Cardiac muscle cell (in vitro differentiated cells and primary cell): ENCODE measurements at regions not wholly inside any gene's neighbourhood (a gene's known extent, or its start where the extent isn't known, plus 50 kb on each side); places are given as distances from the start of the nearest gene placed in this dataset.

Experiments used
- DNase-seq, 2 donors: peaks; one replicate each; pipeline versions ENCODE4 v3.0.0 to v3.0.0-alpha.2; 2010 to 2017; ENCODE audit warnings: low read depth in 1 of 2, low spot score in 1 of 2
- H3K27ac ChIP-seq: fragments of 200-600 bp; sonication (generic); 2 replicates; pipeline ENCODE4 v1.5.1; 2016
- H3K27me3 ChIP-seq: fragments of 200-600 bp; sonication (generic); 2 replicates; pipeline ENCODE4 v1.6.0; 2016; ENCODE audit warnings: control low read depth
- H3K36me3 ChIP-seq: fragments of 200-600 bp; sonication (generic); 2 replicates; pipeline ENCODE4 v1.5.1; 2016; ENCODE audit warnings: control low read depth
- H3K4me1 ChIP-seq: fragments of 200-600 bp; sonication (generic); 2 replicates; pipeline ENCODE4 v1.8.1; 2017; ENCODE audit warnings: low read depth, mild to moderate bottlenecking, mixed run types
- H3K4me3 ChIP-seq: fragments of 200-600 bp; sonication (generic); 2 replicates; pipeline ENCODE4 v1.5.1; 2016; ENCODE audit warnings: mild to moderate bottlenecking
- H3K9me3 ChIP-seq: fragments of 200-600 bp; sonication (generic); 2 replicates; pipeline ENCODE4 v1.5.1; 2017; ENCODE audit warnings: low read depth, mild to moderate bottlenecking, control low read depth
- TF ChIP-seq, protein P1 (sequence below): IDR thresholded peaks from 2 replicates; pipeline ENCODE4 v1.5.1; 2012; ENCODE audit warnings: low read depth, mild to moderate bottlenecking, low read length

DNA sequence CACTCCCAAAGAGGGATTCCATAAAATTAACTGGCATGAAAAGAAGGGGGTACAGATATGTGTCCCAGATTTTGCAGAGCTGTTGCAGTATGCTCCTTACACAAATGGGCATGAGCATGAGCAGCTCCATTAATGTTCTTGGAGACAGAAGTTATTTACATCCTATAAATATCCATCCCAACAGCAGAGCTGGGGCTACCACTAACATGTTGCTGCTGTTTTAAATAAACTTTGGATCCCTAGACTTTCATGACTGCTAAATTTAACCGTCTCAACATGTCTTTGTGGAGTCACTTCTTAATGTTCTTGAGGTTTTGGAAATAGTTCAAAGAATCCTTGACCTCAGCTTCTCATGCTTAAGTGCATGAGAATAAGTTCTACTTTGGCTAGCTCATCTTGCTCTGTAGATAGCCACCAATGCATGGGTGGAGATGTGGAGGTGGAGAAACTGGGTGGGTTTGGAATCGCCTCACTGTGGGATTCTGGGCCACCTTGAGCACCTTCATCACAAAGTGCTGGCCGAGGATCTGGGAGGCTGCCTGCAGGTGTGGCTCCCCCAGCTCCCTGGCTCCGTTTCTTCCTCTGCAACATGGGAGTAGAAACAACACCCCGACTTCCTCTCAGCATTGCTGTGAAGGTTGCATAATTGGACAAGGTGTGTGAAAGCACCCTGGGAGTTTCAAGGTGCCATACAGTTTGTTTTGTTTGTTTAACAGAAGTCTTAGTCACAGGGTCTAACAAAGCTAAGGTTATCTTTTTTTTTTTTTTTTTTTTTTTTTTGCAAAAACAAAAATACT lies 307.2 kb downstream of the MYCN start:
- no peak overlapping the region for H3K27ac ChIP-seq
- no peak for DNase-seq
- H3K36me3 ChIP-seq = no peaks in the 10 kb centered on the region
- H3K4me3 ChIP-seq = no peak overlapping the region
- H3K9me3 ChIP-seq = no peaks in the 10 kb centered on the region
- H3K27me3 ChIP-seq = peaks cover 4% of the 10 kb centered on the region
- peaks cover 29% of the 10 kb centered on the region for H3K4me1 ChIP-seq
- TF ChIP-seq, protein P1, sequence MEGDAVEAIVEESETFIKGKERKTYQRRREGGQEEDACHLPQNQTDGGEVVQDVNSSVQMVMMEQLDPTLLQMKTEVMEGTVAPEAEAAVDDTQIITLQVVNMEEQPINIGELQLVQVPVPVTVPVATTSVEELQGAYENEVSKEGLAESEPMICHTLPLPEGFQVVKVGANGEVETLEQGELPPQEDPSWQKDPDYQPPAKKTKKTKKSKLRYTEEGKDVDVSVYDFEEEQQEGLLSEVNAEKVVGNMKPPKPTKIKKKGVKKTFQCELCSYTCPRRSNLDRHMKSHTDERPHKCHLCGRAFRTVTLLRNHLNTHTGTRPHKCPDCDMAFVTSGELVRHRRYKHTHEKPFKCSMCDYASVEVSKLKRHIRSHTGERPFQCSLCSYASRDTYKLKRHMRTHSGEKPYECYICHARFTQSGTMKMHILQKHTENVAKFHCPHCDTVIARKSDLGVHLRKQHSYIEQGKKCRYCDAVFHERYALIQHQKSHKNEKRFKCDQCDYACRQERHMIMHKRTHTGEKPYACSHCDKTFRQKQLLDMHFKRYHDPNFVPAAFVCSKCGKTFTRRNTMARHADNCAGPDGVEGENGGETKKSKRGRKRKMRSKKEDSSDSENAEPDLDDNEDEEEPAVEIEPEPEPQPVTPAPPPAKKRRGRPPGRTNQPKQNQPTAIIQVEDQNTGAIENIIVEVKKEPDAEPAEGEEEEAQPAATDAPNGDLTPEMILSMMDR = no peak

DNA sequence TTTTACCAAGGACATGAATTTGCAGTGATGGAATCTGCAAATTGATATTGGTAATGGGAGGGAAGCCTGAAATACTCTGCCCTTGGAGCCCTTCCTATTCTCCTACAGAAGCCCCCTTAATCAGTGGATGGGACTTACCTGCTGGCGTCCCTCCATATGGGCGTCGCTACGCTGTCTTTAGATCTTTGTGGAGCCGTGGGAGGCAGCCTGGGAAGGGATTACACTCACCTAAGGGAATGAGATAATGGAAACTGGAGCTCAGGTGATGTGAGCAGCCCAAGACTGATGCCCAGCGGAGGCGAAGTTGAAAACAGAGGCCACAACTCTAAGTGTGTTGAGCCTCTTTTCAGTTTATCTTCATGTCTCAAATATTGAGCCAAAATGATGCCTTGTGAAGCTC lies 306.6 kb downstream of the MYCN start:
- no peaks in the 10 kb centered on the region for H3K36me3 ChIP-seq
- DNase-seq = no peak
- H3K9me3 ChIP-seq = no peaks in the 10 kb centered on the region
- no peak overlapping the region for H3K4me3 ChIP-seq
- peaks cover 23% of the 10 kb centered on the region for H3K4me1 ChIP-seq
- TF ChIP-seq, protein P1 = no peak
- H3K27ac ChIP-seq = no peak overlapping the region
- H3K27me3 ChIP-seq = peaks cover 4% of the 10 kb centered on the region

DNA sequence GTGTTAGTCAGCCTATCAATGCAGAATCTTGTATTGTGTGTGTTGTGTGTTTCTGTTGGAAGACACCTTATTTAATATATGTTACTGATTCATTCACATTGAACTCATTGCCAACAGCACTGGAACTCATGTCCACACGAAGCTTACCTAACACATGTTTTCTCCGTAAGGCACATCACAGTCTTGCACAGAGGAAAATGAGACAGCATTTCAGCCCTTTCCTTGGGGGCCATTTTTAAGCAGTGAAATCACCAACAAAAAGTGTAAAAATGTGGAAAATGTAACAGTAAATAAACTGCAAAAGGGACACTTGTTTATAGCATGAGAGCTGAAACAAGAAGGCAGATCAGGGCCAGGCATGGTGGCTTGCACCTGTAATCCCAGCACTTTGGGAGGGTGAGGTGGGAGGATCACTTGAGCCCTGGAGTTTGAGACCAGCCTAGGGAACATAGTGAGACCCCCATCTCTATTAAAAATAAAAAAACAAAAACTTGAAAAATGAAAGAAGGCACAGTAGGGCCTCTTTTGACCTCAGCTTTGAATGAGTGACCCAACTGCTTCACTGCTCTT lies 306.0 kb downstream of the MYCN start:
- Histone ChIP-seq H3K36me3 (no peaks in the 10 kb centered on the region), H3K27ac (no peak overlapping the region), H3K9me3 (no peaks in the 10 kb centered on the region), H3K4me1 (peaks cover 18% of the 10 kb centered on the region), H3K4me3 (no peak overlapping the region), H3K27me3 (peaks cover 4% of the 10 kb centered on the region)
- DNase-seq = no peak
- TF ChIP-seq, protein P1 = no peak

DNA sequence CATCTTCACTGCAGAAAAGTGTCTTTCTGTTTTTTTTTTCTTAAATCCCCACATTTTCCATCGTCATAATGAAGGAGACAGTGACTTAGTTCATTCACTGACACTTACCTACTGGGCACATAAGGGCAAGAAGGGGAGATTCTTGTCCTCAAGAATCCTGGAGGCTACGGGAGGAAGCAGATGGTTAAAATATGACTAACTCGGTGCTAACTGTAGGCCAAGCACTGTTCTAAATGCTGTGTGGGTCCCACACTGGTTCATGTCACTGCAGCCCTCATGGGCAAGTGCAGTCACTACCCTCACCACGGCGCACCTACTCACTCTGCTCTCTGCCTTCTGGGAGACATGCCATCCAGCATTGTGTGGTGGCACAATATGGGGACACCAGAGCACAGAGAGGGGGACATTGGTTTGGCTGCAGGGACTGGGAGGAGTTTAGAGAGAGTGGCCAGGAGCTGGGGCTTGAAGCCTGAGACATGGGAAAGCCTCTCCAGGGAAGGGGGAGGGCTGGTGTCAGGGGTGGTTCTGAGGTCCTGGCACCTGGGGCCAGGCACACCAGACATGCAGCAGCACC lies 305.2 kb downstream of the MYCN start:
- Histone ChIP-seq H3K9me3 (no peaks in the 10 kb centered on the region), H3K4me1 (peaks cover 16% of the 10 kb centered on the region), H3K4me3 (no peak overlapping the region), H3K27me3 (peaks cover 4% of the 10 kb centered on the region), H3K36me3 (no peaks in the 10 kb centered on the region), H3K27ac (no peak overlapping the region)
- TF ChIP-seq, protein P1 = no peak
- DNase-seq = no peak

DNA sequence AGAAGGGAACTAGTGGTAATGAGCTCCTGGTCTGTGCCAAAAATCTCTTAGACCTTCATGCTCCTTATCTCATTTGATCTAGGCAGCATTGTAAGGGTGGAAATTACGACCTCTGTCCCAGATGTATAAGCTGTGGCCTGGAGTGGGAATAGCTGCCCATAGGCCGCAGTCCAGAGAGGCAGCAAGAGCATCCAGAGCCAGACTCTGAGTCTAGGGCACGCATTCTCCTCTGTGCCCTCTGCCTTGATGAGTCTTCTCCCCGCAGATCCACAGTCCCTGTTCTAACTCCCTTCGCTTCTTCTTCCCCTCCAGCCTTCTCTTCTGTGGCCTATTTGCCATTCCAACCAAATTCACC lies 304.6 kb downstream of the MYCN start:
- no peak overlapping the region for H3K27ac ChIP-seq
- H3K27me3 ChIP-seq = peaks cover 4% of the 10 kb centered on the region
- no peak overlapping the region for H3K4me3 ChIP-seq
- no peaks in the 10 kb centered on the region for H3K36me3 ChIP-seq
- peaks cover 16% of the 10 kb centered on the region for H3K4me1 ChIP-seq
- TF ChIP-seq, protein P1 = no peak
- no peaks in the 10 kb centered on the region for H3K9me3 ChIP-seq
- no peak for DNase-seq
